ENCODE measurements at regions not wholly inside any gene's neighbourhood (a gene's known extent, or its start where the extent isn't known, plus 50 kb on each side); places are given as distances from the start of the nearest gene placed in this dataset.

GRCh38 chr10:3006607-3007006 lies 60.7 kb upstream of the PFKP start:
- Mint-ChIP-seq H3K27ac (no peak overlapping the region), H3K36me3 (no peaks in the 10 kb centered on the region), H3K4me3 (no peak overlapping the region), H3K4me1 (peaks cover 0 to 5% (median 0%) of the 10 kb centered on the region in 7 donors), H3K27me3 (peaks cover 27 to 33% (median 30%) of the 10 kb centered on the region in 5 donors), H3K9me3 (peaks cover 0 to 5% (median 0%) of the 10 kb centered on the region in 11 donors)
- H3K4me1 ChIP-seq (ENCODE audit: control insufficient read depth in 2 of 2, insufficient read depth in 2 of 2, low read length in 2 of 2): no peaks in the 10 kb centered on the region
- DNase-seq (no peak), ATAC-seq (no peak)
- intact Hi-C loops (cut with micrococcal nuclease): no loop called here
- no peaks in the 10 kb centered on the region for H3K9me3 ChIP-seq (ENCODE audit: control insufficient read depth in 2 of 3, low read length in 3 of 3)
- no peaks in the 10 kb centered on the region for H3K27me3 ChIP-seq (ENCODE audit: control insufficient read depth in 2 of 2, insufficient read depth in 2 of 2, low read length in 2 of 2)
- POLR2A ChIA-PET: no interaction called here
- H3K4me3 ChIP-seq (ENCODE audit: low read length): no peak overlapping the region
- H3K27ac ChIP-seq (ENCODE audit: low read depth, low read length): no peak overlapping the region
- CTCF ChIA-PET: no interaction called here
- H3K36me3 ChIP-seq (ENCODE audit: control insufficient read depth in 2 of 3, insufficient read depth in 3 of 3, low read length in 3 of 3): no peaks in the 10 kb centered on the region

- ChIA-PET POLR2A (no interaction called here), CTCF (no interaction called here)
- ATAC-seq: no peak
- DNase-seq: no peak
- no peak overlapping the region for H3K27ac ChIP-seq (ENCODE audit: low read depth, low read length)
- H3K9me3 Mint-ChIP-seq: peaks cover 0 to 6% (median 0%) of the 10 kb centered on the region in 11 donors
- intact Hi-C loops (cut with micrococcal nuclease): no loop called here
- H3K4me3 Mint-ChIP-seq: no peak overlapping the region
- no peaks in the 10 kb centered on the region for H3K27me3 ChIP-seq (ENCODE audit: control insufficient read depth in 2 of 2, insufficient read depth in 2 of 2, low read length in 2 of 2)
- no peak overlapping the region for H3K27ac Mint-ChIP-seq
- no peaks in the 10 kb centered on the region for H3K4me1 ChIP-seq (ENCODE audit: control insufficient read depth in 2 of 2, insufficient read depth in 2 of 2, low read length in 2 of 2)
- peaks cover 0 to 5% (median 0%) of the 10 kb centered on the region in 7 donors for H3K4me1 Mint-ChIP-seq
- no peaks in the 10 kb centered on the region for H3K9me3 ChIP-seq (ENCODE audit: control insufficient read depth in 2 of 3, low read length in 3 of 3)
- H3K4me3 ChIP-seq (ENCODE audit: low read length): no peak overlapping the region
- H3K27me3 Mint-ChIP-seq: peaks cover 27 to 31% (median 30%) of the 10 kb centered on the region in 5 donors
- no peaks in the 10 kb centered on the region for H3K36me3 ChIP-seq (ENCODE audit: control insufficient read depth in 2 of 3, insufficient read depth in 3 of 3, low read length in 3 of 3)
- H3K36me3 Mint-ChIP-seq: no peaks in the 10 kb centered on the region
These were observed 61.3 kb upstream of the PFKP start for GRCh38 chr10:3006093-3006492.

GRCh38 chr10:3002304-3002703 lies 65.0 kb upstream of the PFKP start:
- ATAC-seq: no peak
- Mint-ChIP-seq H3K9me3 (peaks cover 0 to 6% (median 0%) of the 10 kb centered on the region in 11 donors), H3K4me1 (peaks cover 0 to 7% (median 4%) of the 10 kb centered on the region in 7 donors), H3K36me3 (no peaks in the 10 kb centered on the region), H3K27me3 (peaks cover 1 to 13% (median 5%) of the 10 kb centered on the region in 5 donors), H3K4me3 (no peak overlapping the region), H3K27ac (no peak overlapping the region)
- H3K4me3 ChIP-seq (ENCODE audit: low read length): no peak overlapping the region
- no peak overlapping the region for H3K27ac ChIP-seq (ENCODE audit: low read depth, low read length)
- CTCF ChIA-PET: no interaction called here
- intact Hi-C loops (cut with micrococcal nuclease): no loop called here
- POLR2A ChIA-PET: no interaction called here
- no peaks in the 10 kb centered on the region for H3K4me1 ChIP-seq (ENCODE audit: control insufficient read depth in 2 of 2, insufficient read depth in 2 of 2, low read length in 2 of 2)
- no peaks in the 10 kb centered on the region for H3K36me3 ChIP-seq (ENCODE audit: control insufficient read depth in 2 of 3, insufficient read depth in 3 of 3, low read length in 3 of 3)
- DNase-seq: no peak
- no peaks in the 10 kb centered on the region for H3K27me3 ChIP-seq (ENCODE audit: control insufficient read depth in 2 of 2, insufficient read depth in 2 of 2, low read length in 2 of 2)
- H3K9me3 ChIP-seq (ENCODE audit: control insufficient read depth in 2 of 3, low read length in 3 of 3): no peaks in the 10 kb centered on the region

GRCh38 chr10:3000048-3000447 lies 67.3 kb upstream of the PFKP start:
- ATAC-seq: no peak
- Histone ChIP-seq H3K9me3 (ENCODE audit: control insufficient read depth in 2 of 3, low read length in 3 of 3) (no peaks in the 10 kb centered on the region), H3K27ac (ENCODE audit: low read depth, low read length) (no peak overlapping the region), H3K4me1 (ENCODE audit: control insufficient read depth in 2 of 2, insufficient read depth in 2 of 2, low read length in 2 of 2) (no peaks in the 10 kb centered on the region), H3K4me3 (ENCODE audit: low read length) (no peak overlapping the region), H3K27me3 (ENCODE audit: control insufficient read depth in 2 of 2, insufficient read depth in 2 of 2, low read length in 2 of 2) (no peaks in the 10 kb centered on the region), H3K36me3 (ENCODE audit: control insufficient read depth in 2 of 3, insufficient read depth in 3 of 3, low read length in 3 of 3) (no peaks in the 10 kb centered on the region)
- Mint-ChIP-seq H3K36me3 (no peaks in the 10 kb centered on the region), H3K9me3 (peaks cover 0 to 6% (median 0%) of the 10 kb centered on the region in 11 donors), H3K27ac (peak overlapping the region in 1 of 9 donors; percentile 19), H3K4me3 (no peak overlapping the region), H3K4me1 (peaks cover 0 to 7% (median 4%) of the 10 kb centered on the region in 7 donors), H3K27me3 (peaks cover 0 to 6% (median 0%) of the 10 kb centered on the region in 5 donors)
- intact Hi-C loops (cut with micrococcal nuclease): no loop called here
- ChIA-PET CTCF (no interaction called here), POLR2A (no interaction called here)
- no peak for DNase-seq

- Histone ChIP-seq H3K9me3 (ENCODE audit: control insufficient read depth in 2 of 3, low read length in 3 of 3) (peaks cover 0 to 5% (median 0%) of the 10 kb centered on the region in 3 experiments), H3K27me3 (ENCODE audit: control insufficient read depth in 2 of 2, insufficient read depth in 2 of 2, low read length in 2 of 2) (no peaks in the 10 kb centered on the region), H3K4me3 (ENCODE audit: low read length) (no peak overlapping the region), H3K36me3 (ENCODE audit: control insufficient read depth in 2 of 3, insufficient read depth in 3 of 3, low read length in 3 of 3) (no peaks in the 10 kb centered on the region), H3K27ac (ENCODE audit: low read depth, low read length) (no peak overlapping the region), H3K4me1 (ENCODE audit: control insufficient read depth in 2 of 2, insufficient read depth in 2 of 2, low read length in 2 of 2) (no peaks in the 10 kb centered on the region)
- CTCF ChIA-PET: no interaction called here
- Mint-ChIP-seq H3K4me1 (no peaks in the 10 kb centered on the region), H3K9me3 (peaks cover 0 to 6% (median 0%) of the 10 kb centered on the region in 11 donors), H3K27ac (no peak overlapping the region), H3K27me3 (peaks cover 0 to 21% (median 6%) of the 10 kb centered on the region in 5 donors), H3K4me3 (no peak overlapping the region), H3K36me3 (peaks cover 0 to 5% (median 0%) of the 10 kb centered on the region in 5 donors)
- POLR2A ChIA-PET: no interaction called here
- DNase-seq: no peak
- intact Hi-C loops (cut with micrococcal nuclease): no loop called here
- ATAC-seq: no peak
These were observed 73.0 kb upstream of the PFKP start for GRCh38 chr10:2994221-2994961.

- H3K4me3 ChIP-seq (ENCODE audit: low read length): no peak overlapping the region
- H3K36me3 ChIP-seq (ENCODE audit: control insufficient read depth in 2 of 3, insufficient read depth in 3 of 3, low read length in 3 of 3): no peaks in the 10 kb centered on the region
- Mint-ChIP-seq H3K36me3 (peaks cover 0 to 11% (median 0%) of the 10 kb centered on the region in 5 donors), H3K27me3 (peaks cover 3 to 29% (median 13%) of the 10 kb centered on the region in 5 donors), H3K4me1 (no peaks in the 10 kb centered on the region), H3K4me3 (no peak overlapping the region), H3K27ac (no peak overlapping the region), H3K9me3 (peaks cover 0 to 12% (median 6%) of the 10 kb centered on the region in 11 donors)
- CTCF ChIA-PET: no interaction called here
- intact Hi-C loops (cut with micrococcal nuclease): no loop called here
- peaks cover 0 to 13% (median 0%) of the 10 kb centered on the region in 3 experiments for H3K9me3 ChIP-seq (ENCODE audit: control insufficient read depth in 2 of 3, low read length in 3 of 3)
- POLR2A ChIA-PET: no interaction called here
- DNase-seq (no peak), ATAC-seq (no peak)
- no peak overlapping the region for H3K27ac ChIP-seq (ENCODE audit: low read depth, low read length)
- no peaks in the 10 kb centered on the region for H3K4me1 ChIP-seq (ENCODE audit: control insufficient read depth in 2 of 2, insufficient read depth in 2 of 2, low read length in 2 of 2)
- H3K27me3 ChIP-seq (ENCODE audit: control insufficient read depth in 2 of 2, insufficient read depth in 2 of 2, low read length in 2 of 2): no peaks in the 10 kb centered on the region
These were observed 73.7 kb upstream of the PFKP start for GRCh38 chr10:2993636-2994035.

Measured in naive thymus-derived CD4-positive, alpha-beta T cell (primary cell).